Osteoblast (primary cell): ENCODE measurements at regions not wholly inside any gene's neighbourhood (a gene's known extent, or its start where the extent isn't known, plus 50 kb on each side); places are given as distances from the start of the nearest gene placed in this dataset.

Source experiments
- DNase-seq: peaks from one replicate; pipeline ENCODE4 v3.0.0; 2011; ENCODE audit warnings: low spot score, mixed read lengths; ENCODE audit not compliant: insufficient read length; ENCODE audit errors: missing footprints
- H2AFZ ChIP-seq: 2 replicates; pipeline ENCODE4 v1.6.0; 2011; ENCODE audit warnings: mild to moderate bottlenecking, low read length
- H3K27ac ChIP-seq: 2 replicates; pipeline ENCODE4 v1.5.1; 2011; ENCODE audit warnings: mild to moderate bottlenecking, low read depth, low read length, moderate library complexity
- H3K27me3 ChIP-seq: 2 replicates; pipeline ENCODE4 v1.6.0; 2012; ENCODE audit warnings: mild to moderate bottlenecking, control low read depth, inconsistent platforms, low read length, moderate library complexity; ENCODE audit not compliant: insufficient read depth
- H3K36me3 ChIP-seq: 2 replicates; pipeline ENCODE4 v1.5.1; 2011; ENCODE audit warnings: mild to moderate bottlenecking, low read length, control low read depth, moderate library complexity; ENCODE audit not compliant: insufficient read depth
- H3K4me1 ChIP-seq: 2 replicates; pipeline ENCODE4 v1.5.1; 2011; ENCODE audit warnings: mild to moderate bottlenecking, low read length, control low read depth, moderate library complexity; ENCODE audit not compliant: insufficient read depth
- H3K4me2 ChIP-seq: 2 replicates; pipeline ENCODE4 v1.6.0; 2011; ENCODE audit warnings: mild to moderate bottlenecking, low read length; ENCODE audit not compliant: insufficient read depth
- H3K4me3 ChIP-seq: fragments of 200-600 bp; sonication (generic); 3 replicates; pipeline ENCODE4 v1.5.1; 2012; ENCODE audit warnings: mild to moderate bottlenecking, low read length, inconsistent platforms; ENCODE audit not compliant: insufficient read depth
- H3K79me2 ChIP-seq: 2 replicates; pipeline ENCODE4 v1.6.0; 2012; ENCODE audit warnings: mild to moderate bottlenecking, low read length, control low read depth, inconsistent platforms; ENCODE audit not compliant: insufficient read depth
- H3K9me3 ChIP-seq: 2 replicates; pipeline ENCODE4 v1.5.1; 2011; ENCODE audit warnings: low read depth, low read length, control low read depth
- H4K20me1 ChIP-seq: 2 replicates; pipeline ENCODE4 v1.6.0; 2012; ENCODE audit warnings: mild to moderate bottlenecking, low read length, control low read depth; ENCODE audit not compliant: insufficient read depth
- CTCF ChIP-seq: IDR thresholded peaks from 2 replicates; pipeline ENCODE4 v1.5.1; 2011; ENCODE audit warnings: mild to moderate bottlenecking, low read depth, low read length, moderate library complexity; ENCODE audit errors: extremely low read depth

- Histone ChIP-seq H3K4me3 (no peak overlapping the region), H3K79me2 (no peaks in the 10 kb centered on the region), H3K27me3 (no peaks in the 10 kb centered on the region)
These were observed 369.6 kb upstream of the ATP10A start for GRCh38 chr15:26232691-26233090.

GRCh38 chr15:26231096-26231495 is 368.0 kb upstream of the ATP10A start:
- Histone ChIP-seq H3K27ac (no peak overlapping the region), H3K79me2 (no peaks in the 10 kb centered on the region), H4K20me1 (no peaks in the 10 kb centered on the region), H2AFZ (no peak overlapping the region), H3K4me1 (no peaks in the 10 kb centered on the region), H3K36me3 (no peaks in the 10 kb centered on the region), H3K9me3 (peaks cover 2% of the 10 kb centered on the region), H3K4me2 (no peak overlapping the region), H3K27me3 (no peaks in the 10 kb centered on the region), H3K4me3 (no peak overlapping the region)
- TF ChIP-seq CTCF = no peak
- DNase-seq = no peak

More at GRCh38 chr15:26232691-26233090, 369.6 kb upstream of the ATP10A start:
- TF ChIP-seq CTCF = no peak
- no peak for DNase-seq
- H3K4me1 ChIP-seq = no peaks in the 10 kb centered on the region
- no peaks in the 10 kb centered on the region for H4K20me1 ChIP-seq
- no peak overlapping the region for H3K27ac ChIP-seq
- H2AFZ ChIP-seq = no peak overlapping the region
- peaks cover 2% of the 10 kb centered on the region for H3K9me3 ChIP-seq
- no peaks in the 10 kb centered on the region for H3K36me3 ChIP-seq
- H3K4me2 ChIP-seq = no peak overlapping the region

GRCh38 chr15:26224266-26224665 is 361.1 kb upstream of the ATP10A start:
- Histone ChIP-seq H3K27me3 (no peaks in the 10 kb centered on the region), H3K79me2 (no peaks in the 10 kb centered on the region), H4K20me1 (no peaks in the 10 kb centered on the region), H3K4me2 (no peak overlapping the region), H3K27ac (no peak overlapping the region), H3K36me3 (no peaks in the 10 kb centered on the region), H3K4me3 (no peak overlapping the region), H3K4me1 (no peaks in the 10 kb centered on the region), H3K9me3 (peaks cover 2% of the 10 kb centered on the region), H2AFZ (no peak overlapping the region)
- DNase-seq = no peak
- no peak for TF ChIP-seq CTCF

GRCh38 chr15:26223720-26224119 is 360.6 kb upstream of the ATP10A start:
- TF ChIP-seq CTCF = no peak
- no peaks in the 10 kb centered on the region for H3K27me3 ChIP-seq

More at GRCh38 chr15:26223720-26224119, 360.6 kb upstream of the ATP10A start:
- Histone ChIP-seq H3K27ac (no peak overlapping the region), H3K36me3 (no peaks in the 10 kb centered on the region), H4K20me1 (no peaks in the 10 kb centered on the region), H3K4me2 (no peak overlapping the region), H3K4me3 (no peak overlapping the region), H3K79me2 (no peaks in the 10 kb centered on the region), H3K9me3 (peaks cover 2% of the 10 kb centered on the region), H3K4me1 (no peaks in the 10 kb centered on the region), H2AFZ (no peak overlapping the region)
- no peak for DNase-seq
